HG03095 (cell line): ENCODE measurements at regions not wholly inside any gene's neighbourhood (a gene's known extent, or its start where the extent isn't known, plus 50 kb on each side); places are given as distances from the start of the nearest gene placed in this dataset.
A peak's percentile ranks its signal among the peaks of the same experiment; 100 is the strongest.

ENCODE experiments used
- ATAC-seq: cut with Tn5 transposase; IDR thresholded peaks from one replicate; pipeline ENCODE4 v1.9.1; 2021; ENCODE audit warnings: moderate library complexity; ENCODE audit not compliant: unreplicated experiment

GRCh38 chr2:193566276-193566675 lies 1371.5 kb upstream of the TMEFF2 start:
- no peak for ATAC-seq

- no peak for ATAC-seq
Observed at GRCh38 chr2:193562031-193562430, 1367.3 kb upstream of the TMEFF2 start.

GRCh38 chr2:193561054-193561453 lies 1366.3 kb upstream of the TMEFF2 start:
- no peak for ATAC-seq

GRCh38 chr2:193556766-193557470 lies 1362.2 kb upstream of the TMEFF2 start:
- ATAC-seq = no peak

GRCh38 chr2:193549661-193550060 lies 1354.9 kb upstream of the TMEFF2 start:
- no peak for ATAC-seq

- ATAC-seq = no peak
Observed at GRCh38 chr2:193542762-193543161, 1348.0 kb upstream of the TMEFF2 start.

- ATAC-seq = peak; percentile 88
Observed at GRCh38 chr2:193539188-193539587, 1344.5 kb upstream of the TMEFF2 start.

GRCh38 chr2:193538061-193538460 lies 1343.3 kb upstream of the TMEFF2 start:
- no peak for ATAC-seq

GRCh38 chr2:193537531-193537930 lies 1342.8 kb upstream of the TMEFF2 start:
- ATAC-seq = no peak

- ATAC-seq = no peak
Observed at GRCh38 chr2:193528458-193528857, 1333.7 kb upstream of the TMEFF2 start.

GRCh38 chr2:193527146-193527545 lies 1332.4 kb upstream of the TMEFF2 start:
- no peak for ATAC-seq

- ATAC-seq = no peak
Observed at GRCh38 chr2:193523662-193524061, 1328.9 kb upstream of the TMEFF2 start.

- no peak for ATAC-seq
Observed at GRCh38 chr2:193521523-193521922, 1326.8 kb upstream of the TMEFF2 start.

- no peak for ATAC-seq
Observed at GRCh38 chr2:193520709-193521458, 1326.2 kb upstream of the TMEFF2 start.

GRCh38 chr2:193518041-193518817 lies 1323.5 kb upstream of the TMEFF2 start:
- ATAC-seq = no peak

GRCh38 chr2:193517615-193518014 lies 1322.9 kb upstream of the TMEFF2 start:
- no peak for ATAC-seq

GRCh38 chr2:193506035-193506434 lies 1311.3 kb upstream of the TMEFF2 start:
- no peak for ATAC-seq

- no peak for ATAC-seq
Observed at GRCh38 chr2:193505620-193506019, 1310.9 kb upstream of the TMEFF2 start.

GRCh38 chr2:193502363-193503035 lies 1307.8 kb upstream of the TMEFF2 start:
- no peak for ATAC-seq

- no peak for ATAC-seq
Observed at GRCh38 chr2:193496786-193497185, 1302.1 kb upstream of the TMEFF2 start.

GRCh38 chr2:193482557-193482956 lies 1287.8 kb upstream of the TMEFF2 start:
- peak; percentile 93 for ATAC-seq
